ENCODE measurements at regions not wholly inside any gene's neighbourhood (a gene's known extent, or its start where the extent isn't known, plus 50 kb on each side); places are given as distances from the start of the nearest gene placed in this dataset.

DNA sequence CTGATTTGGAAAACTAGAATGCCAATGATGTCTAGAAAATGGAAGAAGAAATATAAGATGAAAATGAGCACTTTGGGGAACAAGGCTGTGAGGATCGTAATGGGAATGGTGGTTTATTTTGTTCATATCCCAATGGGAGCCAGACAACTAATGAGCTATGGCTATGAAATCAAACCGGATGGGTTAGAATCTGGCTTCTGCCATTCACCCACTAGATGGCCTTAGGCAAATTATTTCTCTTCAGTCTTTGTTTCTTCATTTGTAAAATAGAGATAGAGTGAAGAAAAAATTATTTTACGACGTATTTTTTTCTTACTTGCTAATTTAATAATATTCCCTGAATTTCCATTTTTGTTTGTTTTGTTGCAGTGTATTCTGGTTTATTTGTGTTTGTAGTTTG lies 572.1 kb upstream of the IGFBP3 start:
- intact Hi-C loops (cut with micrococcal nuclease), result no loop called here
- no peak for DNase-seq (ENCODE audit: low spot score)
- H3K4me3 Mint-ChIP-seq, result no peak overlapping the region
- no peaks in the 10 kb centered on the region for H3K36me3 Mint-ChIP-seq (ENCODE audit: low read depth)
- H3K27ac Mint-ChIP-seq, result no peak overlapping the region
- no peaks in the 10 kb centered on the region for H3K4me1 Mint-ChIP-seq (ENCODE audit: low read depth)
- no peaks in the 10 kb centered on the region for H3K27me3 Mint-ChIP-seq (ENCODE audit: insufficient read depth)
- H3K9me3 Mint-ChIP-seq, result peaks cover 10% of the 10 kb centered on the region

GRCh38 chr7:46492466-46492865 lies 571.4 kb upstream of the IGFBP3 start:
- intact Hi-C loops (cut with micrococcal nuclease), result no loop called here
- Mint-ChIP-seq H3K27ac (no peak overlapping the region), H3K4me1 (ENCODE audit: low read depth) (no peaks in the 10 kb centered on the region), H3K9me3 (peaks cover 10% of the 10 kb centered on the region), H3K4me3 (no peak overlapping the region), H3K36me3 (ENCODE audit: low read depth) (no peaks in the 10 kb centered on the region), H3K27me3 (ENCODE audit: insufficient read depth) (no peaks in the 10 kb centered on the region)
- no peak for DNase-seq (ENCODE audit: low spot score)

DNA sequence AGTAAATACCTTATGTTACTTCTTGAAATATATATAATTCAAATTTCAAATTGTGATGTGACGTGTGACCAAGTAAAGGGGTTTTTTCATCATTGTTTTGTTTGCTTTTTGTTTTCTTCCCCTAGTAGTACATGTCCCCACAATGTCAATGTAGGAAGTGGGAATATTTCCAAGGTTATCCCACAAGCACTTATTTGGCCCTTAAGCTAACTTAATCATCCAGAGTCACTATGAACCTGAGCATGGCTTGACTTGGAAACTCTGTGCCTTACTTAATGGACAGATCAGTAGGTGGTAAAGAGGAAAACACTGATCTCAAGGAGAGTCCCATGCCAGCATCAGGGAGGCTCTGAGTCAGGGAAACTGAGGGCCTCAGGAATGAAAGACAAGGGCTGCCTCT lies 569.3 kb upstream of the IGFBP3 start:
- DNase-seq (ENCODE audit: low spot score), result no peak
- H3K4me3 Mint-ChIP-seq, result no peak overlapping the region
- no peak overlapping the region for H3K27ac Mint-ChIP-seq
- no peaks in the 10 kb centered on the region for H3K27me3 Mint-ChIP-seq (ENCODE audit: insufficient read depth)
- H3K4me1 Mint-ChIP-seq (ENCODE audit: low read depth), result no peaks in the 10 kb centered on the region
- no peaks in the 10 kb centered on the region for H3K36me3 Mint-ChIP-seq (ENCODE audit: low read depth)
- peaks cover 3% of the 10 kb centered on the region for H3K9me3 Mint-ChIP-seq
- intact Hi-C loops (cut with micrococcal nuclease), result no loop called here

DNA sequence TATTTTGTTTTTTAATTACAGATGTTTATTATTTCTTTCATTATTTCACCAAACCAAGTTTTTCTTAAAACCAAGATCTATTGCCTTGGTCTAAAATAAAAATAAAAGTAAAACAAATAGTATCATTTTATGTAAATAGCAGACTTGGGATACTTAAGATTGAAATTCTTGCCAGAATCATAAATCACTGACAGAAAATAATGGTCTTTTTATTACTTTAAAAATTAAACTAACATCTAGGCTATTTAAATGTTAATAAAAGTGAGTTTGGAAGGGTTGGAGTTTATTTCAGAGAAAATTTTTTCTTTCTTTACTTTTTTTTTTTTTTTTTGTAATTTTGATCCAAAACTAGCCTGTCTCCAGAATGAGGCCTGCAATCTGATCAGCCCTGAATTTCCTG lies 568.0 kb upstream of the IGFBP3 start:
- Mint-ChIP-seq H3K36me3 (ENCODE audit: low read depth) (no peaks in the 10 kb centered on the region), H3K27ac (no peak overlapping the region), H3K9me3 (peaks cover 3% of the 10 kb centered on the region), H3K4me3 (no peak overlapping the region), H3K4me1 (ENCODE audit: low read depth) (no peaks in the 10 kb centered on the region), H3K27me3 (ENCODE audit: insufficient read depth) (no peaks in the 10 kb centered on the region)
- intact Hi-C loops (cut with micrococcal nuclease), result no loop called here
- DNase-seq (ENCODE audit: low spot score), result no peak

- no peak for DNase-seq (ENCODE audit: low spot score)
- Mint-ChIP-seq H3K27me3 (ENCODE audit: insufficient read depth) (no peaks in the 10 kb centered on the region), H3K4me3 (no peak overlapping the region), H3K9me3 (peaks cover 7% of the 10 kb centered on the region), H3K36me3 (ENCODE audit: low read depth) (no peaks in the 10 kb centered on the region), H3K27ac (no peak overlapping the region), H3K4me1 (ENCODE audit: low read depth) (no peaks in the 10 kb centered on the region)
- intact Hi-C loops (cut with micrococcal nuclease), result no loop called here
Measured at GRCh38 chr7:46488607-46489006, 567.5 kb upstream of the IGFBP3 start.

DNA sequence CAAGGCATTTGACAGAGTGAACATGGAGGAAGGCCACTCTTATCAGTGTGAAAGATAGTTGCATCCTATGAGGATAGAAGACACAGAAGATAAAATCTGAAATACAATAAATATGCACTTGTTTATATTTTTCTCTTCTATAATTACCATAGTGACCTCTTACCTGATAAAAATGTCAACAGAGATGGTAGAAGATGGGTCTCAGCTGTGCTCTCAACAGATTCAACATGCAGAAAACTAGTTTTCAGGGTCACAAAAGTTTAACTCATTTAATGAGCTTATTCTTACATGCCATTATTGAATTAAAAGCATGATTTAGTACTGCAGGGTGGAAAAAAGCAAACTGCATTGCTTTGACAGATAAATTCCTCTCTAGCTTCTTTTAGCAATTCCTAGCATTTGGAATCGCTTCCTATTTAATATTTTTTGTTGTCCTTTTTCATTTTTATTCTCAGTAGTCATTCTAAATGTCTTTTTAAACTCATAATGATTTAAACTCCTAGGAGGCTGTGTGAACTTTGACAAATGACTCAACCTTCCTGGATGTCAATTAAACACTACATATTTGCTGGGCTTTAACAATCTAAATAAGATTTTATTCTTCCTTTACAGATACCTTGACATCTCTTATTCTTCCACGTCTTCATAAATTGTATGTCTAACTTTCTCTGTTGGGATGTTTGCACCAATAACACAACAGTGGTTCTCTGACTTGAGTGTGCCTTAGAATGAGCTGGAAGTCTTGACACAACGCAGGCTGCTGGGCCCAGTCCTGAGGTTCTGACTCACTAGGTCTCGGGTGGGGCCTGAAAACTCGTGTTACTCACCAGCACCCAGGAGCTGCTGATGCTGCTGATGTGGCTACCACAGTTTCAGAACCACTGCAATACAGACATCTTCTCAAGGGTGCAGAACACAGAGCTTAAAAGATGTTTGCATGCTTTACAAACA lies 565.5 kb upstream of the IGFBP3 start:
- Mint-ChIP-seq H3K27ac (no peak overlapping the region), H3K36me3 (ENCODE audit: low read depth) (no peaks in the 10 kb centered on the region), H3K27me3 (ENCODE audit: insufficient read depth) (no peaks in the 10 kb centered on the region), H3K9me3 (peaks cover 4% of the 10 kb centered on the region), H3K4me3 (no peak overlapping the region), H3K4me1 (ENCODE audit: low read depth) (no peaks in the 10 kb centered on the region)
- DNase-seq (ENCODE audit: low spot score), result no peak
- intact Hi-C loops (cut with micrococcal nuclease), result no loop called here

- Mint-ChIP-seq H3K27me3 (ENCODE audit: insufficient read depth) (no peaks in the 10 kb centered on the region), H3K4me1 (ENCODE audit: low read depth) (no peaks in the 10 kb centered on the region), H3K4me3 (no peak overlapping the region), H3K9me3 (peaks cover 4% of the 10 kb centered on the region), H3K36me3 (ENCODE audit: low read depth) (no peaks in the 10 kb centered on the region), H3K27ac (no peak overlapping the region)
- intact Hi-C loops (cut with micrococcal nuclease), result no loop called here
- DNase-seq (ENCODE audit: low spot score), result no peak
Measured at GRCh38 chr7:46485481-46486065, 564.5 kb upstream of the IGFBP3 start.

DNA sequence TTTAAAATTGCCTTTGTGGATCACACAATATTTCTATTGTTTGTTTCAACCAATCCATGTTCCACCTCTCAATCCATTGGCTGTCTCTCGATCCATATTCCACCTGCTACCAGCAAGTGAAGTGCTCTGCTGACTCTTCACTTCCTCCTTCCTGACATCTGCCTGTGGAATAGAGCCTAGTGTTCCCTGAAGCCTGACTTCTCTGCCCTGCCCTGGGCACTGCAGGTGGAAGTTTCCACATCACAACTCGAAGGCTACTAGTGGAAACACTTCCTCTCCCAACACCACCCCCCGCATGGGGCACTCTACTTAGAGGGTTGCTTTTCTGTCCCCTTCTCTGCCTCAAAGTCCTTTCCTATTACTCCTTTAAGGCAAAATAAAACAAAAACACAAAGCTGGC lies 563.8 kb upstream of the IGFBP3 start:
- Mint-ChIP-seq H3K9me3 (peaks cover 4% of the 10 kb centered on the region), H3K27me3 (ENCODE audit: insufficient read depth) (no peaks in the 10 kb centered on the region)
- no peak for DNase-seq (ENCODE audit: low spot score)

GRCh38 chr7:46480619-46481018 lies 559.5 kb upstream of the IGFBP3 start:
- H3K4me1 Mint-ChIP-seq (ENCODE audit: low read depth), result no peaks in the 10 kb centered on the region
- no peaks in the 10 kb centered on the region for H3K27me3 Mint-ChIP-seq (ENCODE audit: insufficient read depth)
- no peak overlapping the region for H3K4me3 Mint-ChIP-seq
- H3K36me3 Mint-ChIP-seq (ENCODE audit: low read depth), result no peaks in the 10 kb centered on the region
- DNase-seq (ENCODE audit: low spot score), result no peak
- intact Hi-C loops (cut with micrococcal nuclease), result no loop called here
- H3K27ac Mint-ChIP-seq, result no peak overlapping the region
- peaks cover 17% of the 10 kb centered on the region for H3K9me3 Mint-ChIP-seq

More for the DNA sequence above, 563.8 kb upstream of the IGFBP3 start:
- no peaks in the 10 kb centered on the region for H3K4me1 Mint-ChIP-seq (ENCODE audit: low read depth)
- H3K4me3 Mint-ChIP-seq, result no peak overlapping the region
- intact Hi-C loops (cut with micrococcal nuclease), result no loop called here
- no peak overlapping the region for H3K27ac Mint-ChIP-seq
- H3K36me3 Mint-ChIP-seq (ENCODE audit: low read depth), result no peaks in the 10 kb centered on the region

DNA sequence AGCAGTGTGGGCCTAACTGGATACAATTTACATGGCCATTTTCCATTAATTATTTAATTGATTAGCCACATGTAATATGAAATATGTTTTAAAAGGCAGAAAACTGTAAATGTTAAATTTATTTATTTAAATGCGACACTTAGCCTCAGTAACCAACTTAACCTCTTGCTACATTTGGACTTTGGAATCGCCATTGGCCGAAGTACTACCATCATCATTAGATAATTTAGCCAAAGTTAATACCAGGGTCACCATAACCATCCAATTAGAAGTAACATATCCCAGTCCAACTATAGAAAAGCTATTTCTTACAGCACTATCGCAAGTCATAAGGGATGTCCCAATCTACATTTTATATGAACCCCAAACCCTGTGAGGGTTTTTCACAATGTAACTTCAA lies 558.6 kb upstream of the IGFBP3 start:
- H3K27ac Mint-ChIP-seq, result no peak overlapping the region
- no peaks in the 10 kb centered on the region for H3K36me3 Mint-ChIP-seq (ENCODE audit: low read depth)
- intact Hi-C loops (cut with micrococcal nuclease), result no loop called here
- H3K4me3 Mint-ChIP-seq, result no peak overlapping the region
- H3K4me1 Mint-ChIP-seq (ENCODE audit: low read depth), result no peaks in the 10 kb centered on the region
- peaks cover 23% of the 10 kb centered on the region for H3K9me3 Mint-ChIP-seq
- no peak for DNase-seq (ENCODE audit: low spot score)
- H3K27me3 Mint-ChIP-seq (ENCODE audit: insufficient read depth), result no peaks in the 10 kb centered on the region

GRCh38 chr7:46478046-46478445 lies 557.0 kb upstream of the IGFBP3 start:
- intact Hi-C loops (cut with micrococcal nuclease), result no loop called here
- Mint-ChIP-seq H3K9me3 (peaks cover 28% of the 10 kb centered on the region), H3K27ac (no peak overlapping the region), H3K4me1 (ENCODE audit: low read depth) (no peaks in the 10 kb centered on the region), H3K4me3 (no peak overlapping the region), H3K36me3 (ENCODE audit: low read depth) (no peaks in the 10 kb centered on the region), H3K27me3 (ENCODE audit: insufficient read depth) (no peaks in the 10 kb centered on the region)
- no peak for DNase-seq (ENCODE audit: low spot score)

GRCh38 chr7:46468753-46469356 lies 547.8 kb upstream of the IGFBP3 start:
- H3K27ac Mint-ChIP-seq, result no peak overlapping the region
- peaks cover 62% of the 10 kb centered on the region for H3K9me3 Mint-ChIP-seq
- no peaks in the 10 kb centered on the region for H3K36me3 Mint-ChIP-seq (ENCODE audit: low read depth)
- DNase-seq (ENCODE audit: low spot score), result no peak
- no peaks in the 10 kb centered on the region for H3K27me3 Mint-ChIP-seq (ENCODE audit: insufficient read depth)
- H3K4me3 Mint-ChIP-seq, result no peak overlapping the region
- intact Hi-C loops (cut with micrococcal nuclease), result no loop called here
- no peaks in the 10 kb centered on the region for H3K4me1 Mint-ChIP-seq (ENCODE audit: low read depth)

DNA sequence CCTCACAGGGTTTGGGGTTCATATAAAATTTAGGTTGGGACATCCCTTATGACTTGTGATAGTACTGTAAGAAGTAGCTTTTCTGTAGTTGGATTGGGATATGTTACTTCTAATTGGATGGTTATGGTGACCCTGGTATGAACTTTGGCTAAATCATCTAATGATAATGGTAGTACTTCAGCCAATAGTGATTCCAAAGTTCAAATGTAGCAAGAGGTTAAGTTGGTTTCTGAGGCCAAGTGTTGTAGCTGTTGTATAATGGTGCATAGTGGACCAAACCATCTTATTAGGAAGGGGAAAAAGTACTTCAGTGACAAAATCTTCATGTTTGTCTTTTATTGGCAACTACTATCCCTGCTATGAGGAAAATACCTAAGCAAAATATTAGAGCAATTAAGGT lies 542.1 kb upstream of the IGFBP3 start:
- intact Hi-C loops (cut with micrococcal nuclease), result no loop called here
- Mint-ChIP-seq H3K4me3 (no peak overlapping the region), H3K36me3 (ENCODE audit: low read depth) (no peaks in the 10 kb centered on the region), H3K9me3 (peaks cover 35% of the 10 kb centered on the region), H3K27me3 (ENCODE audit: insufficient read depth) (no peaks in the 10 kb centered on the region), H3K4me1 (ENCODE audit: low read depth) (no peaks in the 10 kb centered on the region), H3K27ac (no peak overlapping the region)
- DNase-seq (ENCODE audit: low spot score), result no peak
